ENCODE measurements at regions not wholly inside any gene's neighbourhood (a gene's known extent, or its start where the extent isn't known, plus 50 kb on each side); places are given as distances from the start of the nearest gene placed in this dataset.
"Not testable (repeated sequence)": the region's sequence is repeated elsewhere in the genome, so short reads cannot be mapped to it uniquely, and the experiment has no call there.

DNA sequence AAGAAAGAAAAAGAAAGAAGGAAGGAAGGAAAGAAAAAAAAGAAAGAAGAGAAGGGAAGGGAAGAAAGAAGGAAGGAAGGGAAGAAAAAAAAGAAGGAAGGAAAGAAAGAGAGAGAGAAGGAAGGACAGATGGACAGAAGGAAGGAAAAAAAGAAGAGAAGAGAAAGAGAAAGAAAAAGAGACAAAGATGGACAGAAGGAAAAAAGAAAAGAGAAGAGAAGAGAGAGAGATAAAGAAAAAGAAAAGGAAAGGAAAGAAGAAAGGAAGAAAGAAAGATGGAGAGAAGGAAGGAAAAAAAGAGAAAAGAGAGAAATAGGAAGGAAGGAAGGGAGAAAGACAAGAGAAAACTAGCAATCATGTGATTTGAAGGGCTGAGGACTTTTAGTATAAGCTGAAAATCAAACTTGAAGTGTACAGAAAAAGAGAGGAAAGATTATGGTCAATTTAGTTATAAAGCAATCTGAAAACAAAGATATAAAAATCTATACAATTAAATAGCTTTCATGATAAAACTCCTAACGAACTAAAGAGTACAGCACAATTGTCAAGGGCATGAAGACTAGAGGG lies 115.3 kb downstream of the LTN1 start:
- no peak for DNase-seq
- Histone ChIP-seq H3K36me3 (peaks cover 7% of the 10 kb centered on the region; the same call in 1 of the 2 replicates), H3K4me3 (no peak overlapping the region), H3K9me3 (replicated peaks) (no peaks in the 10 kb centered on the region), H3K27ac (no peak overlapping the region), H3K27me3 (no peaks in the 10 kb centered on the region), H3K4me1 (no peaks in the 10 kb centered on the region)

DNA sequence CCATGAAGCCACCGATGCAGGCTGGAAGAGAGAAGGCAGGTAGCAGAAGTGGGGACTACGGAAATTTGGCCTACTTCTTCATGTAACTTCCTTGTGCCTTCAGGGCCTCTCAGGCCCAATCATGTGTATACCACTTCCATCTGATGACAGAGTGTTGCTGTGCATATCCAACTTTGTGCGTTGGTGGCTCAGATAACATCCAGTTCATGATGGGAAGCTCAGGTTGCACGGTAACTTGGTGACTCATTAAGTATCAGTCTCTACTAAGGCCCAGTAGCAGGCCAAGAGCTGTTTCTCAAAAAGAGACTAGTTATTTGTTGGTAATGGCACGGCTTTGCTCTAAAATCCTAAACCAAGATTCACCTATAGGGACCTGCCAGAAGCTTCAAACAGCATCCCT lies 117.6 kb downstream of the LTN1 start:
- Histone ChIP-seq H3K9me3 (replicated peaks) (no peaks in the 10 kb centered on the region), H3K4me1 (no peaks in the 10 kb centered on the region), H3K4me3 (no peak overlapping the region), H3K27ac (no peak overlapping the region), H3K36me3 (no peaks in the 10 kb centered on the region), H3K27me3 (no peaks in the 10 kb centered on the region)
- DNase-seq = no peak

DNA sequence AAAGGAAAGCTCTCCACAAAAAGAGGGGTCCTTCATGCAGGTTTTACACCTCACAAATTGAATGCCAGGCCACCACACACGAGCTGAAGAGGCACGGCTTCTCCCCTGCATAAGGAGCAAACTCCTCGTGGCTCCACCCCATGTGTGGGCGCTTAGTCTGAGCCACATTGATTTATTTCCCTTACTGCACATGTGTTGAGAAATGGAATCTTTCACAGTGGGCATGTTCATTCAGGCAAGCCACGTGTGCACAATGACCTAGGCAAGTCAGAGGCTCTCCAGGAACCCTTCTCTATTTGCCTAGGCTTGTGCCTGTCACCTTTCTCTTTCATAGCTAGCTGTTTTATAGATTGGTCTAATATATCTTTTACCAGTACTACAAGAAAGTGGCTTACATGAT lies 120.5 kb downstream of the LTN1 start:
- Histone ChIP-seq H3K27ac (no peak overlapping the region), H3K9me3 (replicated peaks) (no peaks in the 10 kb centered on the region), H3K36me3 (no peaks in the 10 kb centered on the region), H3K4me3 (no peak overlapping the region), H3K27me3 (no peaks in the 10 kb centered on the region), H3K4me1 (no peaks in the 10 kb centered on the region)
- DNase-seq = no peak

DNA sequence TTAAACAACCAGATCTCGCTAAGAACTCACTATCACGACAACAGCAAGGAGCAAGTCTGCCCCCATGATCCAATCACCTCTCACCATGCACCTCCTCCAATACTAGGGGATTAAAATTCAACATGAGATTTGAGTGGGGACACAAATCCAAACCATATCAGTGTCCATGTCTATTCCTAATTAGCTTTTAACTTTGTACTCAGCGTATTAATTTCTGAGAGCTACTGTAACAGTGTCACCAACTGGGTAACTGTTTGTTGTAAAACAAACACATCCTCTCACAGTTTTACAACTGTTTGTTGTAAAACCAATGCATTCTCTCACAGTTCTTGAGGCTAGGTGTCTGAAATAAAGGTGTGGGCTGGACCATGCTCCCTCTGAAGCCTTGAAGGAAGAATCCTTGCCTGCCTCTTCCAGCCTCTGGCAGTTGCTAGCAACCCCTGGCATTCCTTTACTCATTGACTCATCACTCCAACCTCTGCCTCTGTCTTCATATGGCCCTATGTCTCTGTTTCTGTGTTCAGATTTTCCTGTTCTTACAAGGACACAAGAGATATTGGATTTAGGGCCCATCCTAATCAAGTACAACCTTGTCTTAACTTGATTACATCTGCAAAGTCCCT lies 121.2 kb downstream of the LTN1 start:
- Histone ChIP-seq H3K4me3 (no peak overlapping the region), H3K36me3 (no peaks in the 10 kb centered on the region), H3K27ac (no peak overlapping the region), H3K9me3 (replicated peaks) (no peaks in the 10 kb centered on the region), H3K4me1 (no peaks in the 10 kb centered on the region), H3K27me3 (no peaks in the 10 kb centered on the region)
- no peak for DNase-seq

DNA sequence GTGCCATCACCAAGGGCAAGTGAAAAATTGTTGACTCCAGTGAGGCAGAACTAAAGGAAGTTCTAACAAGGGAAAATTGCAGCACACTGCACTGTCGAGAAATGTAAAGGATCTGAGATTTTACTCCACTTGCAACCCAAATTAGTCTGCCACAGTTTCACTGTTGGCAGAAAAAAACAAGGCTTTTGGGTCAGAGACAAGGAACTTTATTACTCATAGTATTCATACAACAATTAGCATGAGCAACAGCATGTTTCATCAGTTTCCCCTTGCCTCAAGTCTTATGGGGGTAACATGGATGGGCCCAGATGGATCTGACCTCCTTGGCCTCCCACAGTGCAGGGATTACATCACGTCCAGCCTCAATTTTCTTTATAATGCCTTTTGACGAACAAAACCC lies 125.3 kb downstream of the LTN1 start:
- Histone ChIP-seq H3K9me3 (replicated peaks) (no peaks in the 10 kb centered on the region), H3K4me3 (no peak overlapping the region), H3K36me3 (no peaks in the 10 kb centered on the region), H3K27ac (no peak overlapping the region), H3K4me1 (no peaks in the 10 kb centered on the region), H3K27me3 (no peaks in the 10 kb centered on the region)
- DNase-seq = no peak

DNA sequence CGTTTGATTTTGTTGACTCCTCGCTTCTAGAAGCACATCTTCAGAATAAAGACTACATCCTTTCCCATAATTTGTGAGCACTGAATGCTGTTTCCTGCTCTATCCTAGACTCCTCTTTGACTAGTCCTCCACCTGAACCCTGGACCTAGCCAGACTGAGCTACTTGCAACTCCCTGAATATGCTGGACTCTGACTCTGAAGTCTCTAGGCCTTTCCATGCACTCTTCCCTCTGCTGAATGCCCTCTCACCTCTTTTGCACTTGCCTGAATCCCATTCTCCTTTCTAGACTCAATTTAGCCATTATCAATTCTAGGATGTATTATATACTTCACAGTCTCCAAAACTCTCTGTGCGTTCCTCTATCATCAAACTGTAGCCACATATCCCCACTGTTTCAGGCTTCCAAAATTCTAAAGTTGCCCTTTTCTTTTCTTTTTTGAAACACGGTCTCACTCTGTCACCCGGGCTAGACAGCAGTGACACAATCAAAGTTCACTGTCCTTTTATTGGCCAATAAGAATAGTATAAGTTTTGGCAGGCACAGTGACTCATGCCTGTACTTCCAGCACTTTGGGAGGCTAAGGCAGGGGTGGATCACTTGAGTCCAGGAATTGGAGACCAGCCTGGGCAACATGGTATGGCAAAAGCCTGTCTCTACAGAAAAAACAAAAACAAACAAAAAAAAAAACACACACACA lies 127.0 kb downstream of the LTN1 start:
- Histone ChIP-seq H3K36me3 (no peaks in the 10 kb centered on the region), H3K4me3 (no peak overlapping the region), H3K27ac (no peak overlapping the region), H3K27me3 (no peaks in the 10 kb centered on the region), H3K4me1 (no peaks in the 10 kb centered on the region), H3K9me3 (replicated peaks) (no peaks in the 10 kb centered on the region)
- DNase-seq = no peak

DNA sequence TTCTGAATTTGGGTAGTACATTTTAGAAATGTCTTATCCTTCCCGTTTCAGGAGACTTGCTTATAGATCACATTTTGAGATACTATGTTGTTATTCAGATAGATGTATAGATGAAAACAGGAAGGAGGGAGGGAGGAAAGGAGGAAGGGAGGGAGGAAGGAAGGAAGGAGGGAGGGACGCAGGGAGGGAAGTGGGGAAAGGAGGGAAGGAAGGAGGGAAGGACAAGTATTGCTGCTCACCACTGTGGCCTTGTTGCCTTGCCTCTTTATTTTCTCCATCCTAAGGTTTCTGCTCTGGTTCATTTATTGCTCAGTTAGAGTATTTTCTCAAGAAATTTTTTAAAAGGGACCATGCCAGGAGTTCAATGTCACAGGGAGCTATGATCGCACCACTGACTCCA lies 134.3 kb downstream of the LTN1 start:
- H3K9me3 ChIP-seq (replicated peaks) = no peaks in the 10 kb centered on the region
- H3K27me3 ChIP-seq = no peaks in the 10 kb centered on the region
- no peak for DNase-seq
- no peaks in the 10 kb centered on the region for H3K36me3 ChIP-seq
- no peak overlapping the region for H3K4me3 ChIP-seq
- H3K4me1 ChIP-seq = no peaks in the 10 kb centered on the region
- no peak overlapping the region for H3K27ac ChIP-seq

DNA sequence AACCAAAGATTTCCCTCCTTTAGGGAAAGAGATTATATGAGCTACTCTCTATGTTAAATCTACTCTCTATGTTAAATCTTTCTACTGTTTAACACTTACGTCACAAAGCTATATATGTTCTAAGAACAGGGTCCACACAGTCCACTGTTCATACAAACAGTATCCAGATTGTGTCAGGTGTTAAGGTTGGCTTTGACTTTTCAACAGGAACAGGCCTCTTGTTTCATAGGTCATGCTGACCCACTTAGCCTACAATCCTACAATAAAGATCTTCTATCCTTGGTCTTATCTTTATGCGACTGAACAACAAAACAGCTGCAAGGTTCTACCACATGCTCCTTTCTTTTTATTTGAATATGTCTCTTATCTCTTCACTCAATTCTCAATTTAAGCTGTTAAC lies 134.9 kb downstream of the LTN1 start:
- Histone ChIP-seq H3K4me3 (no peak overlapping the region), H3K4me1 (no peaks in the 10 kb centered on the region), H3K27me3 (no peaks in the 10 kb centered on the region), H3K27ac (no peak overlapping the region), H3K9me3 (replicated peaks) (no peaks in the 10 kb centered on the region), H3K36me3 (no peaks in the 10 kb centered on the region)
- DNase-seq = no peak

DNA sequence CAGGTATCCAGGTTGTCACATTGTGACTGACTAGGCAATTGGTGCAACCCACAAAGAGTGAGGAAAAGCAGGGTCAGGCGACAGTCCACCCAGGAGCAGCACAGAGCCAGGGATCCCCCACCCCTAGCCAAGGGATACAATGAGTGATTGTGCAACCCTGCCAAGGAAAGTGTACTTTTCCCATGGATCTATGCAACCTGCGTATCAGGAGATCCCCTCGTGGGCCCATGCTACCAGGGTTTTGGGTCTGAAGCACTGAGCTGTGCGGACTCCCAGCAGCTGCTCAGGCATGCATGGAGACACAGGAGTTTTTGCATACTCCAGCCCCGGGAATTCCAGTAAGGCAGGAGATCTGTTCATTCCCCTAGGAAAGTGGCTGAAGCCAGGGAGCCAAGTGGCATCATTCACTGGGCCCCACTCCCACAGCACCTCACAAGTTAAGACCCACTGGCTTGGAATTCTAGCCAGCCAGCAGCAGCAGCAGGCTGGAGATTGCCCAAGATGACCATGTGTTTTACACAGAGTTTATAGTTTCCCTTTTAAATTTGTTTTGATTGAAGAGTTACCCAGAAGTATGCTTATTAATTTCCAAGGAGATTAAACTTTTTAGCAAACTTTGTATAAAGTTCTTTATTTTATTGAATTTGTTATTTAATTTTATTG lies 136.0 kb downstream of the LTN1 start:
- Histone ChIP-seq H3K36me3 (no peaks in the 10 kb centered on the region), H3K27me3 (no peaks in the 10 kb centered on the region), H3K4me1 (no peaks in the 10 kb centered on the region), H3K4me3 (no peak overlapping the region), H3K27ac (no peak overlapping the region), H3K9me3 (replicated peaks) (no peaks in the 10 kb centered on the region)
- DNase-seq = no peak

DNA sequence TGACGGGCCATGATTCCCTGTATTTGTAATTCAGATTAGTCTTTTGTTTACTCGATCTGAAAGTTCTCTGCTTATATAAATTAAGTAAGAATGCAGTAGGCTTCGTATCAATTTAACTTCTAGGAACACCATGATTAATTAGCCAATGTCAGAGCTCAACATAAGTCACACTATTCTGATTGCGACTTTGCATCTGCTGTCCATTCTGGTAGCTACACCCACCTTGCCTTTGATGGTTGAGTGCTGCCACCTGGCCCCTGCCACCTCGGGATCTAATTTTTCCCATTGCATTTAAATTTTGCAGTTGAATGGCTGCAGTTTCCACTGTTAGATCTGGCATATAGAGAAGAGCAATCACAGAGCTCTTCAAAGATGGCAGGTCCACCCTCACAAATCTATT lies 140.0 kb downstream of the LTN1 start:
- H3K4me3 ChIP-seq = no peak overlapping the region
- no peak overlapping the region for H3K27ac ChIP-seq
- H3K36me3 ChIP-seq = no peaks in the 10 kb centered on the region
- no peaks in the 10 kb centered on the region for H3K9me3 ChIP-seq (replicated peaks)
- no peak for DNase-seq
- H3K4me1 ChIP-seq = no peaks in the 10 kb centered on the region
- H3K27me3 ChIP-seq = no peaks in the 10 kb centered on the region

DNA sequence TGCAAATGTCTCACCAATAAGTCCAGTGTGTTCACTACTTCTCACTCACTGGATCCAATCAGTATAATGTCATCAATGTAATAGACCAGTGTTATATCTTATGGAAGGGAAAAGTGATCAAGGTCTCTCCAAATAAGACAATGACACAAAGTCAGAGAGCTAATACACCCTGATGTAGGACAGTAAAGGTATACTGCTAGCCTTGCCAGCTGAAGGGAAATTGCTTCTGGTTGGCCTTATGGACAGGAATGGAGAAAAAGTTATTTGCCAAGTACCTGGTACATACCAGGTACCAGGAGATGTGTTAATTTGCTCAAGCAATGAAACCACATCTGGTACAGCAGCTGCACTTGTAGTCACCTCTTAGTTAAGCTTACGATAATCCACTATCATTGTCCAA lies 141.0 kb downstream of the LTN1 start:
- H3K27me3 ChIP-seq = no peaks in the 10 kb centered on the region
- no peaks in the 10 kb centered on the region for H3K4me1 ChIP-seq
- H3K4me3 ChIP-seq = no peak overlapping the region
- DNase-seq = no peak
- no peaks in the 10 kb centered on the region for H3K9me3 ChIP-seq (replicated peaks)
- no peak overlapping the region for H3K27ac ChIP-seq
- H3K36me3 ChIP-seq = no peaks in the 10 kb centered on the region

DNA sequence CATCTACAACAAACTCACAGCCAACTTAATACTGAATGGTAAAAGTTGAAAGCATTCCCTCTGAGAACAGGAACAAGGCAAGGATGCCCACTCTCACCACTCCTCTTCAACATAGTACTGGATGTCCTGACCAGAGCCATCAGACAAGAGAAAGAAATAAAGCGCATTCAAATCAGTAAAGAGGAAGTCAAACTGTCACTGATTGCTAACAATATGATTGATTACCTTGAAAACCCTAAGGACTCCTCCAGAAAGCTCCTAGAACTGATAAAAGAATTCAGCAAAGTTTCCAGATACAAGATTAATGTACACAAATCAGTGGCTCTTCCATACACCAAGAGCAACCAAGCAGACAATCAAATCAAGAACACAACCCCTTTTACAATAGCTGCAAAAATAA lies 153.4 kb downstream of the LTN1 start:
- not testable (repeated sequence) for H3K36me3 ChIP-seq, H3K4me3 ChIP-seq

DNA sequence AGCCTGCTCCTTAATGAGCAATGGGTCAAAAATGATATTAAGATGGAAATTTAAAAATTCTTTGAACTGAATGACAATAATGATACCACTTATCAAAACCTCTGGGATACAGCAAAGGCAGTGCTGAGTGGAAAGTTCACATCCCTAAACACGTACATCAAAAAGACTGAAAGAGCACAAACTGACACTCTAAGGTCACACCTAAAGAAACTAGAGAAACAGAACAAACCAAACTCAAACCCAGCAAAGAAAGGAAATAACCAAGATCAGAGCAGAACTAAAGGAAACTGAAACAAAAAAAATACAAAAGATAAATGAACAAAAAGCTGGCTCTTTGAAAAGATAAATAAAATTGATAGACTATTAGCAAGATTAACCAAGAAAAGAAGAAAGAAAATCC lies 155.3 kb downstream of the LTN1 start:
- not testable (repeated sequence) for H3K4me3 ChIP-seq; H3K4me1 ChIP-seq; DNase-seq; H3K9me3 ChIP-seq (replicated peaks); H3K36me3 ChIP-seq; H3K27ac ChIP-seq; H3K27me3 ChIP-seq

More for the DNA sequence above, 153.4 kb downstream of the LTN1 start:
- H3K9me3 ChIP-seq (replicated peaks); DNase-seq; H3K27ac ChIP-seq; H3K27me3 ChIP-seq; H3K4me1 ChIP-seq: not testable (repeated sequence)

DNA sequence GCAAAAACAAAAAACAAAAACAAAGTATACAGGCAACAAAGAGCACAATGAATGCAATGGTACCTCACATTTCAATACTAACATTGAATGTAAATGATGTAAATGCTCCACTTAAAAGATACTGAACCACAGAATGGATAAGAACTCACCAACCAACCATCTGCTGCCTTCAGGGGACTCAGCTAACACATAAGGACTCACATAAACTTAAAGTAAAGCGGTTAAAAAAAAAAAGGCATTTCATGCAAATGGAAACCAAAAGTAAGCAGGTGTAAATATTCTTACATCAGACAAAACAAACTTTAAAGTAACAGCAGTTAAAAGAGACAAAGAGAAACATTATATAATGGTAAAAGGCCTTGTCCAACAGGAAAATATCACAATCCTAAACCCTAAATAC lies 156.1 kb downstream of the LTN1 start:
- H3K36me3 ChIP-seq; H3K9me3 ChIP-seq (replicated peaks); H3K27me3 ChIP-seq; H3K4me3 ChIP-seq; H3K27ac ChIP-seq; H3K4me1 ChIP-seq; DNase-seq: not testable (repeated sequence)

DNA sequence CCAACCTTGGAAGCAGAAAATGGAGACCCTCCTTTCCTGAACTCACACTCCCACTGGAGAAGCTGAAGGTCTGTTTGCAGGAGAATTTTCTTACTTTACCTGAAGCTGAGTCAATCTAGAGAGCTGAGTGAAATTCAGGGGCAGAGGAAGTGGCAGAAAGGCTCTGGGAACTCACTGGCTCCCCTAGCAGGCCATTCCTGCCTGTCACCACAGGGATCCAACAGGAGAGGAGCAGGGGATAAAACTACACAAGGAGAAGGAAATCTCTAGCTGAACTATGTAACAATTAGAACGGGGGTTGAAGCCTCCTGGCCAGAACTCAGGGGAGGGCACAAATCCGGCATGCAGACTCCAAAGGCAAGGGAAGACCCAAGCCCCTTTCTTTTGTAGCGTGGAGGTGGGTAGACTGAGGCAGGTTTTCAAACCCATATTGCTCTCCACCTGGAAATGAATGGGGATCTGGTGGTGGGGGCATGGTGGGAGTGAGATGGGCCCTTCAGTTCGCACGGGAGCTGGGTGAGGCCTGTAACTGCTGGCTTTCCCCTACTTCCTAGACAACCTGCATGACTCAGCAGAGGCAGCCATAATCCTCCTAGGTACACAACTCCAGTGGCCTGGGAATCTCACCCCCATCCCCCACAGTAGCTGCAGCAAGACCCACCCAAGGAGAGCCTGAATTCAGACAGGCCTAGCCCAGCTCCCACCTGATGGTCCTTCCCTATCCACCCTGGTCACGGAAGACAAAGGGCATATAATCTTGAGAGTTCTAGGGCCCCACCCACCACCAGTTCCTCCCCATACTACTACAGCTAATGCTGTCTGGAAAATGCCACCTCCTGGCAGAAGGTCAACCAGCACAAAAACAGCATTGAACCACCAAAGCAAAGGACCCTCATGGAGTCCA lies 158.1 kb downstream of the LTN1 start:
- H3K27me3 ChIP-seq = no peaks in the 10 kb centered on the region
- no peaks in the 10 kb centered on the region for H3K36me3 ChIP-seq
- H3K4me1 ChIP-seq = no peaks in the 10 kb centered on the region
- no peak overlapping the region for H3K4me3 ChIP-seq
- no peak overlapping the region for H3K27ac ChIP-seq
- no peaks in the 10 kb centered on the region for H3K9me3 ChIP-seq (replicated peaks)
- no peak for DNase-seq
